WTC11 (cell line): ENCODE measurements at regions not wholly inside any gene's neighbourhood (a gene's known extent, or its start where the extent isn't known, plus 50 kb on each side); places are given as distances from the start of the nearest gene placed in this dataset.

Experiments used
- ATAC-seq: fragments of 200-7000 bp; cut with Tn5 transposase; 2 replicates; pipeline ENCODE4 v1.10.0; 2021; ENCODE audit warnings: mild to moderate bottlenecking, moderate library complexity
- CTCF ChIA-PET: fragments of 300-600 bp; sonication (Branson Sonifier 250); formaldehyde crosslinking; loops from one replicate; lab custom pipeline; 2021; ENCODE audit warnings: antibody characterized with exemption; lab: Charles Lee
- POLR2A ChIA-PET: fragments of 350-600 bp; sonication (Branson Sonifier 250); formaldehyde crosslinking; loops from one replicate; lab custom pipeline; 2021; ENCODE audit warnings: antibody characterized with exemption; lab: Charles Lee
- DNase-seq: peaks from one replicate; pipeline ENCODE4 v3.0.0; 2021; ENCODE audit warnings: low spot score
- H3K27ac Mint-ChIP-seq: 2 replicates; pipeline ENCODE4 v1.8.0; 2021; ENCODE audit warnings: mixed read lengths
- H3K27me3 Mint-ChIP-seq: 2 replicates; pipeline ENCODE4 v1.8.0; 2021; ENCODE audit warnings: low read depth, mild to moderate bottlenecking, moderate library complexity, mixed read lengths
- H3K36me3 Mint-ChIP-seq: 2 replicates; pipeline ENCODE4 v1.8.0; 2021; ENCODE audit warnings: mixed read lengths
- H3K4me1 Mint-ChIP-seq: 2 replicates; pipeline ENCODE4 v1.8.0; 2022; ENCODE audit warnings: mixed read lengths
- H3K4me3 Mint-ChIP-seq: 2 replicates; pipeline ENCODE4 v1.8.0; 2021; ENCODE audit warnings: mild to moderate bottlenecking, moderate library complexity, mixed read lengths
- H3K9me3 Mint-ChIP-seq: 2 replicates; pipeline ENCODE4 v1.8.0; 2021; ENCODE audit warnings: mixed read lengths
- ATF6 ChIP-seq: sonication (generic); formaldehyde crosslinking; IDR thresholded peaks from 2 replicates; pipeline ENCODE4 v1.8.1; 2023; ENCODE audit warnings: mild to moderate bottlenecking, missing genetic modification reagents
- CREM ChIP-seq: sonication (generic); formaldehyde crosslinking; IDR thresholded peaks from 2 replicates; pipeline ENCODE4 v1.8.1; 2022; ENCODE audit warnings: mild to moderate bottlenecking, missing genetic modification reagents, moderate library complexity
- ELF4 ChIP-seq: sonication (generic); formaldehyde crosslinking; IDR thresholded peaks from 2 replicates; pipeline ENCODE4 v1.8.1; 2022; ENCODE audit warnings: low read depth, mild to moderate bottlenecking, moderate library complexity, missing genetic modification reagents
- FOXP1 ChIP-seq: sonication (generic); formaldehyde crosslinking; IDR thresholded peaks from 2 replicates; pipeline ENCODE4 v1.8.0; 2022; ENCODE audit warnings: missing genetic modification reagents, mild to moderate bottlenecking, moderate library complexity, borderline replicate concordance
- FOXP4 ChIP-seq: sonication (generic); formaldehyde crosslinking; IDR thresholded peaks from 2 replicates; pipeline ENCODE4 v1.8.0; 2022; ENCODE audit warnings: mild to moderate bottlenecking, missing genetic modification reagents
- GTF2I ChIP-seq: fragments of 250-450 bp; sonication (Bioruptor Pico); conservative IDR thresholded peaks from 2 replicates; pipeline ENCODE4 v1.4.0; 2021; ENCODE audit warnings: mild to moderate bottlenecking
- HMGA2 ChIP-seq: fragments of 250-450 bp; sonication (Bioruptor Pico); IDR thresholded peaks from 2 replicates; pipeline ENCODE4 v1.4.0; 2021; ENCODE audit warnings: mild to moderate bottlenecking, moderate library complexity
- KAT7 ChIP-seq: sonication (generic); formaldehyde crosslinking; IDR thresholded peaks from 2 replicates; pipeline ENCODE4 v1.8.1; 2023; ENCODE audit warnings: missing genetic modification reagents, mild to moderate bottlenecking, borderline replicate concordance
- PREB ChIP-seq: sonication (generic); formaldehyde crosslinking; IDR thresholded peaks from 2 replicates; pipeline ENCODE4 v1.8.1; 2022; ENCODE audit warnings: mild to moderate bottlenecking, missing genetic modification reagents, moderate library complexity, borderline replicate concordance
- RORB ChIP-seq: fragments of 250-450 bp; sonication (Bioruptor Pico); IDR thresholded peaks from 2 replicates; pipeline ENCODE4 v1.9.0; 2021; ENCODE audit warnings: mild to moderate bottlenecking
- SMAD4 ChIP-seq: sonication (generic); formaldehyde crosslinking; IDR thresholded peaks from 2 replicates; pipeline ENCODE4 v1.8.0; 2022; ENCODE audit warnings: mild to moderate bottlenecking, missing genetic modification reagents
- TEAD1 ChIP-seq: sonication (generic); formaldehyde crosslinking; IDR thresholded peaks from 2 replicates; pipeline ENCODE4 v1.8.0; 2022; ENCODE audit warnings: mild to moderate bottlenecking, missing genetic modification reagents
- ZNF121 ChIP-seq: sonication (generic); formaldehyde crosslinking; IDR thresholded peaks from 2 replicates; pipeline ENCODE4 v1.8.0; 2023; ENCODE audit warnings: missing genetic modification reagents
- ZNF263 ChIP-seq: sonication (generic); formaldehyde crosslinking; IDR thresholded peaks from 2 replicates; pipeline ENCODE4 v1.8.1; 2022; ENCODE audit warnings: low read depth, mild to moderate bottlenecking, moderate library complexity, missing genetic modification reagents
- ZNF423 ChIP-seq: fragments of 250-450 bp; sonication (Bioruptor Pico); IDR thresholded peaks from 2 replicates; pipeline ENCODE4 v2.1.2; 2022; ENCODE audit warnings: mild to moderate bottlenecking, moderate library complexity
- ZNF671 ChIP-seq: fragments of 250-450 bp; sonication (Bioruptor Pico); IDR thresholded peaks from 2 replicates; pipeline ENCODE4 v1.8.0; 2021; ENCODE audit warnings: mild to moderate bottlenecking
- TF ChIP-seq, protein P1 (sequence below): sonication (generic); formaldehyde crosslinking; IDR thresholded peaks from 2 replicates; pipeline ENCODE4 v1.8.0; 2023; ENCODE audit warnings: mild to moderate bottlenecking, missing genetic modification reagents
- TF ChIP-seq, protein P2 (sequence below): sonication (generic); formaldehyde crosslinking; IDR thresholded peaks from 2 replicates; pipeline ENCODE4 v1.8.0; 2022; ENCODE audit warnings: mild to moderate bottlenecking, missing genetic modification reagents

DNA sequence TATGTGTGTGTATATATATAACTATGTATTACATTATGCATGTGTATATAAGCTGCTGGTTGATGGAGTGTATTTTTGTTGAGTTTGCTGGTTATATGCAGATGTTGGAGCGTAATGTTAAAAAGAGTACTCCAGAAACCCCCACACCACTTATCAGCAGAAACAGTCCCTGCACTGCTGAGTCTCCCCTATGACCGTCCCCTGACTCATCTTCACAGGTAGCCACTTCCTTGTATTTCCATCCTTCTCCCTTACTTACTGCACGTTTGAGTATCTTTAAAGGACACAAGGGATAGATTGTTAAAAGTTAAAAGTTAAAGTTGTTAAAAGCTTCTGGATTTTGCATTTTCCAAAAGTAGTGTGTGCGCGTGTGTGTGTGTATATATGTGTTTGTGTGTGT, 853.9 kb upstream of the EEF2KMT start (continued):
- TF ChIP-seq RORB (CRISPR knock-in tag) (no peak), KAT7 (CRISPR knock-in tag) (no peak)

- H3K9me3 Mint-ChIP-seq = peaks cover 89% of the 10 kb centered on the region
- no peak for ATAC-seq
- H3K36me3 Mint-ChIP-seq = peaks cover 89% of the 10 kb centered on the region
- no peak overlapping the region for H3K4me3 Mint-ChIP-seq
- CTCF ChIA-PET = no interaction called here
- DNase-seq = no peak
- POLR2A ChIA-PET = no interaction called here
- H3K4me1 Mint-ChIP-seq = no peaks in the 10 kb centered on the region
- peaks cover 4% of the 10 kb centered on the region; the same call in 1 of the 2 replicates for H3K27me3 Mint-ChIP-seq
- H3K27ac Mint-ChIP-seq = no peak overlapping the region
- no peak for TF ChIP-seq RORB (CRISPR knock-in tag)
- TF ChIP-seq CREM (CRISPR knock-in tag) = no peak
- TF ChIP-seq ZNF671 (CRISPR knock-in tag) = no peak
- no peak for TF ChIP-seq ZNF423 (CRISPR knock-in tag)
- no peak for TF ChIP-seq GTF2I
- TF ChIP-seq TEAD1 (CRISPR knock-in tag) = no peak
- no peak for TF ChIP-seq PREB
Measured at GRCh38 chr16:5944971-5945370, 847.4 kb upstream of the EEF2KMT start.

- TF ChIP-seq, protein P1, sequence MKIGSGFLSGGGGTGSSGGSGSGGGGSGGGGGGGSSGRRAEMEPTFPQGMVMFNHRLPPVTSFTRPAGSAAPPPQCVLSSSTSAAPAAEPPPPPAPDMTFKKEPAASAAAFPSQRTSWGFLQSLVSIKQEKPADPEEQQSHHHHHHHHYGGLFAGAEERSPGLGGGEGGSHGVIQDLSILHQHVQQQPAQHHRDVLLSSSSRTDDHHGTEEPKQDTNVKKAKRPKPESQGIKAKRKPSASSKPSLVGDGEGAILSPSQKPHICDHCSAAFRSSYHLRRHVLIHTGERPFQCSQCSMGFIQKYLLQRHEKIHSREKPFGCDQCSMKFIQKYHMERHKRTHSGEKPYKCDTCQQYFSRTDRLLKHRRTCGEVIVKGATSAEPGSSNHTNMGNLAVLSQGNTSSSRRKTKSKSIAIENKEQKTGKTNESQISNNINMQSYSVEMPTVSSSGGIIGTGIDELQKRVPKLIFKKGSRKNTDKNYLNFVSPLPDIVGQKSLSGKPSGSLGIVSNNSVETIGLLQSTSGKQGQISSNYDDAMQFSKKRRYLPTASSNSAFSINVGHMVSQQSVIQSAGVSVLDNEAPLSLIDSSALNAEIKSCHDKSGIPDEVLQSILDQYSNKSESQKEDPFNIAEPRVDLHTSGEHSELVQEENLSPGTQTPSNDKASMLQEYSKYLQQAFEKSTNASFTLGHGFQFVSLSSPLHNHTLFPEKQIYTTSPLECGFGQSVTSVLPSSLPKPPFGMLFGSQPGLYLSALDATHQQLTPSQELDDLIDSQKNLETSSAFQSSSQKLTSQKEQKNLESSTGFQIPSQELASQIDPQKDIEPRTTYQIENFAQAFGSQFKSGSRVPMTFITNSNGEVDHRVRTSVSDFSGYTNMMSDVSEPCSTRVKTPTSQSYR = no peak
- no peak for TF ChIP-seq SMAD4
- TF ChIP-seq ATF6 = no peak
- no peak for TF ChIP-seq HMGA2
- TF ChIP-seq ZNF263 (CRISPR knock-in tag) = no peak
- no peak for TF ChIP-seq ZNF121 (CRISPR knock-in tag)
- TF ChIP-seq FOXP1 = no peak
- TF ChIP-seq, protein P2, sequence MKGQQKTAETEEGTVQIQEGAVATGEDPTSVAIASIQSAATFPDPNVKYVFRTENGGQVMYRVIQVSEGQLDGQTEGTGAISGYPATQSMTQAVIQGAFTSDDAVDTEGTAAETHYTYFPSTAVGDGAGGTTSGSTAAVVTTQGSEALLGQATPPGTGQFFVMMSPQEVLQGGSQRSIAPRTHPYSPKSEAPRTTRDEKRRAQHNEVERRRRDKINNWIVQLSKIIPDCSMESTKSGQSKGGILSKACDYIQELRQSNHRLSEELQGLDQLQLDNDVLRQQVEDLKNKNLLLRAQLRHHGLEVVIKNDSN (CRISPR knock-in tag) = no peak
- no peak for TF ChIP-seq FOXP4
- no peak for TF ChIP-seq ELF4 (CRISPR knock-in tag)
- TF ChIP-seq, all 79 proteins: peak for 0
- ATAC-seq (no peak), DNase-seq (no peak)
- peaks cover 87% of the 10 kb centered on the region for H3K9me3 Mint-ChIP-seq
- no peak overlapping the region for H3K4me3 Mint-ChIP-seq
- POLR2A ChIA-PET = no interaction called here
- peaks cover 80% of the 10 kb centered on the region for H3K36me3 Mint-ChIP-seq
- no peaks in the 10 kb centered on the region for H3K4me1 Mint-ChIP-seq
- peaks cover 3% of the 10 kb centered on the region; the same call in 1 of the 2 replicates for H3K27me3 Mint-ChIP-seq
- CTCF ChIA-PET = no interaction called here
- no peak overlapping the region for H3K27ac Mint-ChIP-seq
Measured at GRCh38 chr16:5938607-5939006, 841.0 kb upstream of the EEF2KMT start.
